ENCODE measurements at regions not wholly inside any gene's neighbourhood (a gene's known extent, or its start where the extent isn't known, plus 50 kb on each side); places are given as distances from the start of the nearest gene placed in this dataset.
"Not testable (repeated sequence)": the region's sequence is repeated elsewhere in the genome, so short reads cannot be mapped to it uniquely, and the experiment has no call there.

- H3K9me3 ChIP-seq; DNase-seq (ENCODE audit: low spot score in 2 of 2); in situ Hi-C loops (cut with MboI; ENCODE audit: low sequenced_read_pairs); H3K27me3 ChIP-seq (ENCODE audit: low read depth); H3K4me3 ChIP-seq; H3K4me1 ChIP-seq: not testable (repeated sequence)
- peaks cover 30% of the 10 kb centered on the region for H3K36me3 ChIP-seq (replicated peaks)
These were observed 110.6 kb upstream of the PRKX start for GRCh38 chrX:3824008-3824407.

GRCh38 chrX:3820167-3820566, 106.7 kb upstream of the PRKX start:
- Histone ChIP-seq H3K4me3 (no peak overlapping the region), H3K27me3 (ENCODE audit: low read depth) (no peaks in the 10 kb centered on the region), H3K36me3 (replicated peaks) (peaks cover 48% of the 10 kb centered on the region), H3K4me1 (no peaks in the 10 kb centered on the region), H3K9me3 (no peaks in the 10 kb centered on the region)
- in situ Hi-C loops (cut with MboI; ENCODE audit: low sequenced_read_pairs), result no loop called here
- DNase-seq (ENCODE audit: low spot score in 2 of 2), result no peak

GRCh38 chrX:3817480-3817879, 104.0 kb upstream of the PRKX start:
- H3K4me3 ChIP-seq; in situ Hi-C loops (cut with MboI; ENCODE audit: low sequenced_read_pairs): not testable (repeated sequence)
- peaks cover 41% of the 10 kb centered on the region for H3K36me3 ChIP-seq (replicated peaks)

GRCh38 chrX:3815896-3816664, 102.6 kb upstream of the PRKX start:
- DNase-seq (ENCODE audit: low spot score in 2 of 2), result peak; percentile 58 to 80
- in situ Hi-C loops (cut with MboI; ENCODE audit: low sequenced_read_pairs), result no loop called here

More at GRCh38 chrX:3817480-3817879, 104.0 kb upstream of the PRKX start:
- not testable (repeated sequence) for H3K9me3 ChIP-seq; DNase-seq (ENCODE audit: low spot score in 2 of 2); H3K27me3 ChIP-seq (ENCODE audit: low read depth); H3K4me1 ChIP-seq

DNA sequence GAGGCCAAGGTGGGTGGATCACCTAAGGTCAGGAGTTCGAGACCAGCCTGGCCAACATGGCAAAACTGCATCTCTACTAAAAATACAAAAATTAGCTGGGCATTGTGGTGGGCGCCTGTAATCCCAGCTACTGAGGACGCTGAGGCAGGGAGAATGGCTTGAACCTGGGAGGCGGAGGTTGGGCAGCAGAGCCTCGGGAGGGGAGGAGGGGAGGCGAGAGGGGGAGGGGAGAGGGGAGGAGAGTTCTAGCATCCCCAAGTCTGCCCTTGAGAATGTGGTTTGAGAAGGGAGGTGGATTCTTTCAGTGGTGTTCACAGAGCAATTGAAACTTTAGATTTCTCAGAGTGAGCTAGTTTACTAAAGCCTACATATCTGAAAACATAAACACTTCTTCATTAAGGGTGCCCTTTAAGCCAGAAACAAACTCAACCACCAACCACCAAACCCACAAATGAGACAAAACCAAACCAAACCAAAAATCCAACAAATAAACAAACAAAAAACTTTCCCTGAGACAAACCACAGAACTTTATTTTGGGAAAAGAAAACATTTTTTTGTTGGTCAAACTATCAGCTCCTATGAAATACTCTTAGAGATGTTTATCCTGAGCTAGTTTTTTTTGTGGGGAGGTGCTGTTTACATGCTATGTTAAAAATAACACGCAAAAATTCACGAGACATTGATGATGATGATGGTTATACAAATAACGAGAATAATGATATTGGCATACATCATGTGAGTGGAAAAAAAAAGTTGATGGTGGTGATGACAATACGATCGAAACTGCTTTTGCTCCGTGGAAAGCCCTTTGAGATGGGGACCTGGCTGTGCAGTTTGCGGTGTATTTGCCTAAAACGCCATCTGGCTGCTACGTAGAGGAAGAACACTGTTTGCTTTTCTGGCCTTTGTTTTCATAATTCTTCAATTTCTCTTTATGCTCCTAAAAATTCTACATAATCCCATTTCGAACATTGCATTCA, 98.2 kb upstream of the PRKX start:
- H3K36me3 ChIP-seq (replicated peaks), result peaks cover 1% of the 10 kb centered on the region; the same call in 1 of the 2 replicates
- peaks cover 17% of the 10 kb centered on the region for H3K27me3 ChIP-seq (ENCODE audit: low read depth)
- H3K9me3 ChIP-seq, result no peaks in the 10 kb centered on the region
- no peak overlapping the region for H3K4me3 ChIP-seq
- in situ Hi-C loops (cut with MboI; ENCODE audit: low sequenced_read_pairs), result no loop called here
- peaks cover 8% of the 10 kb centered on the region for H3K4me1 ChIP-seq
- DNase-seq (ENCODE audit: low spot score in 2 of 2), result peak; percentile 61 to 70

More at GRCh38 chrX:3815896-3816664, 102.6 kb upstream of the PRKX start:
- Histone ChIP-seq H3K4me3 (peak overlapping the region; percentile 71), H3K27me3 (ENCODE audit: low read depth) (no peaks in the 10 kb centered on the region), H3K9me3 (no peaks in the 10 kb centered on the region), H3K4me1 (peaks cover 8% of the 10 kb centered on the region), H3K36me3 (replicated peaks) (peaks cover 36% of the 10 kb centered on the region)

DNA sequence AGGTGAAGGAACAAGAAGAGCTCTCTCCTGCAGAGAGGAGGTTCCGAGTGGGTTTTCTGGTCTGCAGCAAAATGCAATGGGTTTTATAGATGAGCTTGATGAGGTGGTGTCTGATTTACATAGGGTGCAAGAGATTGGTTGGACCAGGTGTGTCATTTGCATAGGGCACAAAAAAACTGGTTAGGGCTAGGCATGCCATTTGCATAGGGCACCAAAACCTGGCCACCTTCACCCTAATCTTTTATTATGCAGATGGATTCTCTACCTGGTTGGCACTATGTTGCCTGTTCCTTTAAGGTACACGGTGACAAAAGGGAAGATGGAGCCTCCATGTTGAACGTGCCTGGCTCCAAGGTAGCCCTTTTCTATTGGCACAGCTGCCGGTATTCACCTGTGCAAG, 94.5 kb upstream of the PRKX start:
- Histone ChIP-seq H3K4me1 (peaks cover 4% of the 10 kb centered on the region), H3K4me3 (no peak overlapping the region), H3K9me3 (no peaks in the 10 kb centered on the region), H3K27me3 (ENCODE audit: low read depth) (peaks cover 25% of the 10 kb centered on the region), H3K36me3 (replicated peaks) (no peaks in the 10 kb centered on the region)
- in situ Hi-C loops (cut with MboI; ENCODE audit: low sequenced_read_pairs), result no loop called here
- no peak for DNase-seq (ENCODE audit: low spot score in 2 of 2)

DNA sequence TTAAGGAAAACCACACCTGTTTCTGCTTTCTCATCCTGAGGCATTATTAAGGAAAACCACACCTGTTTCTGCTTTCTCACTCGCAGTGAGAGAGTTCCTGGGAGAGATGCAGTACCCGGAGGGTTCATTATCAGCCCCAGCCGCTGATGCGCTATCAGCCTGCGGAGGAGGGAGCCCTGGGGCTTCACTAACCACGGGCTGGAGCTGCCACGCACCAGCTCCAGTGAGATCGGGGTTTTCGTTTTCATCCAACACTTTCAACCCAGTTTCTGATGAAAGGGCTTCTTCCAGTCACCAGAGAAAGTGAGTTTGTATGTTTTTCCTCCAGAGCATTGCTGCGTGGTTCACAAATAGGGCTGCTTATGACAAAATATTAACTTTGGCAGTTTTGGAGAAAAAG, 93.2 kb upstream of the PRKX start:
- in situ Hi-C loops (cut with MboI; ENCODE audit: low sequenced_read_pairs), result no loop called here
- Histone ChIP-seq H3K9me3 (no peaks in the 10 kb centered on the region), H3K4me3 (no peak overlapping the region), H3K4me1 (peaks cover 1% of the 10 kb centered on the region), H3K36me3 (replicated peaks) (no peaks in the 10 kb centered on the region), H3K27me3 (ENCODE audit: low read depth) (peaks cover 25% of the 10 kb centered on the region)
- DNase-seq (ENCODE audit: low spot score in 2 of 2), result no peak

DNA sequence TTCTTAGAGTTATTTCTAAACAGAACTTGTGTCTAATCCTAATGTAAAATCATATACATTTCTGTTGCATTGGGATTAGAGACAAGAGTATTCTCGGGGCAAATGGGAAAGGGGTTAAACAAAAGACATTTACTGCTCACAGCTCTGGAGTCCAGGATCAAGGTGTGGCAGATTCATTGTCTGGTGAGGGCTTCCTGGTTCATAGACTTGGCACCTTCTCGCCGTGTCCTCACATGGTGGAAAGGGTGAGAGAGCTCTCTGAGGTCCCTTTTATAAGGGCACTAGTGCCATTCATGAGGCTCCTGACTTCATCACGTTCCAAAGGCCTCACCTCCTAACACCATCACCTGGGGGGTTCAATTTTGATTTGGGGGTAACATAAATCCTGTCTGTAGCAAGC, 90.3 kb upstream of the PRKX start:
- Histone ChIP-seq H3K36me3 (replicated peaks) (no peaks in the 10 kb centered on the region), H3K27me3 (ENCODE audit: low read depth) (peaks cover 25% of the 10 kb centered on the region), H3K9me3 (no peaks in the 10 kb centered on the region), H3K4me3 (no peak overlapping the region), H3K4me1 (no peaks in the 10 kb centered on the region)
- in situ Hi-C loops (cut with MboI; ENCODE audit: low sequenced_read_pairs), result no loop called here
- no peak for DNase-seq (ENCODE audit: low spot score in 2 of 2)

- in situ Hi-C loops (cut with MboI; ENCODE audit: low sequenced_read_pairs), result no loop called here
These were observed 89.9 kb upstream of the PRKX start for GRCh38 chrX:3803305-3803704.

GRCh38 chrX:3795411-3795810, 82.0 kb upstream of the PRKX start:
- H3K27me3 ChIP-seq (ENCODE audit: low read depth); in situ Hi-C loops (cut with MboI; ENCODE audit: low sequenced_read_pairs); H3K4me1 ChIP-seq; H3K9me3 ChIP-seq; H3K36me3 ChIP-seq (replicated peaks); DNase-seq (ENCODE audit: low spot score in 2 of 2); H3K4me3 ChIP-seq: not testable (repeated sequence)

More at GRCh38 chrX:3803305-3803704, 89.9 kb upstream of the PRKX start:
- Histone ChIP-seq H3K4me1 (no peaks in the 10 kb centered on the region), H3K27me3 (ENCODE audit: low read depth) (peaks cover 23% of the 10 kb centered on the region), H3K4me3 (no peak overlapping the region), H3K36me3 (replicated peaks) (no peaks in the 10 kb centered on the region), H3K9me3 (no peaks in the 10 kb centered on the region)
- DNase-seq (ENCODE audit: low spot score in 2 of 2), result no peak

- no peaks in the 10 kb centered on the region for H3K36me3 ChIP-seq (replicated peaks)
- no peaks in the 10 kb centered on the region for H3K9me3 ChIP-seq
- DNase-seq (ENCODE audit: low spot score in 2 of 2), result no peak
- peaks cover 4% of the 10 kb centered on the region; the same call in 1 of the 2 replicates for H3K27me3 ChIP-seq (ENCODE audit: low read depth)
- H3K4me3 ChIP-seq, result no peak overlapping the region
- in situ Hi-C loops (cut with MboI; ENCODE audit: low sequenced_read_pairs), result no loop called here
- H3K4me1 ChIP-seq, result no peaks in the 10 kb centered on the region
These were observed 78.0 kb upstream of the PRKX start for GRCh38 chrX:3791449-3791848.

GRCh38 chrX:3788494-3789233, 75.2 kb upstream of the PRKX start:
- Histone ChIP-seq H3K27me3 (ENCODE audit: low read depth) (peaks cover 4% of the 10 kb centered on the region; the same call in 1 of the 2 replicates), H3K9me3 (no peaks in the 10 kb centered on the region), H3K36me3 (replicated peaks) (no peaks in the 10 kb centered on the region), H3K4me3 (no peak overlapping the region), H3K4me1 (no peaks in the 10 kb centered on the region)
- DNase-seq (ENCODE audit: low spot score in 2 of 2), result peak in 1 of 2 experiments; percentile 7
- in situ Hi-C loops (cut with MboI; ENCODE audit: low sequenced_read_pairs), result no loop called here

DNA sequence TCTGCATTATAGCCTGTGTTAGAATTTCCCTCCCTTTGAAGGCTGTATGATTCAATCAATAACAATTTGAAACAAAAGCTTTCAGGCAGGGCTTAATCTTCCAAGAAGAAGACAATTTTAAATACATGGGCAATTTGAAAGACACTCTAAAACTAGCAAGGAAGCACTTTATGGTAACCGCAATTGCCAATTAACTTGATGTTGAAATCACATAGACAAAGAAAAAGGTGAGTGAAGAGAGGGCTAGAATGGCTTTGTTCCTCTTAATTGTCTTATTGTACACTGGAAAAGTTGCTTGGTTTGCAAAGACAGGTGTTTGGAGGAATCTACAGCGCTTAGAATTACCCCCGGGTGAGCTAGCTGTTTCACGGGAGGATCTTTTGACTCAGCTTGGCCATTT, 74.4 kb upstream of the PRKX start:
- no peak for DNase-seq (ENCODE audit: low spot score in 2 of 2)
- no peaks in the 10 kb centered on the region for H3K9me3 ChIP-seq
- peaks cover 4% of the 10 kb centered on the region; the same call in 1 of the 2 replicates for H3K27me3 ChIP-seq (ENCODE audit: low read depth)
- no peak overlapping the region for H3K4me3 ChIP-seq
- H3K4me1 ChIP-seq, result no peaks in the 10 kb centered on the region
- in situ Hi-C loops (cut with MboI; ENCODE audit: low sequenced_read_pairs), result no loop called here
- no peaks in the 10 kb centered on the region for H3K36me3 ChIP-seq (replicated peaks)

Measured in HAP-1 (cell line).